ENCODE measurements at regions not wholly inside any gene's neighbourhood (a gene's known extent, or its start where the extent isn't known, plus 50 kb on each side); places are given as distances from the start of the nearest gene placed in this dataset.

DNA sequence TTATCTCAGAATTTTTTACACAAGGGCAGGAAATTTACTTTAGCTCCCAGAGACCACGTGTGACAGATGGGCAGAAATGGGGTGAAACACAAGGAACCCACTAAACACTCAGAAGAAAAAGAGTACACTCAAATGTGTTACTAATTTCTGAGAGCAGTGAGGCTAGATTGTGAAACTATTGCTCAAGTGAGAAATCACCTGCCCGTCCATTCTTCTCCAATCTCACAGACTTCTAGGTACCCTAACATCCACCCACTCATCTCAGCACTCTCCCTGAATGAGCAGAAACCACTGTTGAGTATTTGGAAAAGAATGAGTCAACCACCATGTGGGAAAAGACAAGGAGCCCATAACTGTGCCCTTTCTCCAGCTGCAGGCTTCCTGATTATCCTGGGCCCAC lies 293.0 kb upstream of the CDH2 start:
- WGBS (ENCODE audit: extremely low coverage, insufficient read length, low lambda C conversion rate) = no CpG with 5 or more reads among the region's 2 CpGs
- H2BK120ac ChIP-seq (ENCODE audit: low read depth, low read length, poor library complexity, severe bottlenecking) = no peak overlapping the region
- no peak overlapping the region for H3K27ac ChIP-seq (ENCODE audit: insufficient read length, low read depth, low read length)
- no peaks in the 10 kb centered on the region for H3K79me2 ChIP-seq (ENCODE audit: insufficient read depth, low read length)
- no peak overlapping the region for H2BK15ac ChIP-seq (ENCODE audit: low read depth, low read length)
- H3K4me3 Mint-ChIP-seq = no peak overlapping the region
- H3K23ac ChIP-seq (ENCODE audit: insufficient read length, low read depth, low read length) = no peak overlapping the region
- no peak overlapping the region for H3K27ac Mint-ChIP-seq
- H3K36me3 Mint-ChIP-seq (ENCODE audit: insufficient read depth in 1 of 3, low read depth in 3 of 3) = peaks cover 4 to 21% (median 5%) of the 10 kb centered on the region in 3 experiments
- no peak overlapping the region for H4K5ac ChIP-seq (ENCODE audit: insufficient read length, low read depth, low read length)
- no peak overlapping the region for H3T11ph ChIP-seq (ENCODE audit: low read length)
- no peaks in the 10 kb centered on the region for H3K23me2 ChIP-seq (ENCODE audit: insufficient read length, low read depth, low read length, poor library complexity, severe bottlenecking)
- no peaks in the 10 kb centered on the region for H4K20me1 ChIP-seq (ENCODE audit: control insufficient read depth, insufficient read depth, insufficient read length)
- no peak overlapping the region for H3K18ac ChIP-seq (ENCODE audit: insufficient read length, low read depth, low read length)
- H2AFZ ChIP-seq (ENCODE audit: low read length) = no peak overlapping the region
- no peak overlapping the region for H3K4me2 ChIP-seq (ENCODE audit: insufficient read depth, insufficient read length, low read length)
- H3K4me1 Mint-ChIP-seq = no peaks in the 10 kb centered on the region; a peak in 1 of 4 replicates
- no peak overlapping the region for H2BK20ac ChIP-seq (ENCODE audit: low read depth, low read length, poor library complexity, severe bottlenecking)
- H3K9me3 ChIP-seq (ENCODE audit: control insufficient read depth, low read depth, low read length) = no peaks in the 10 kb centered on the region
- H3K56ac ChIP-seq (ENCODE audit: insufficient read length, low read depth, low read length) = no peak overlapping the region
- H4K91ac ChIP-seq (ENCODE audit: insufficient read length, low read depth, low read length) = no peak overlapping the region
- DNase-seq = no peak
- H3K27me3 ChIP-seq (ENCODE audit: insufficient read depth, low read length) = no peaks in the 10 kb centered on the region
- H4K8ac ChIP-seq (replicated peaks; ENCODE audit: insufficient read length, low read depth, low read length) = no peak overlapping the region
- TF ChIP-seq, protein P1, sequence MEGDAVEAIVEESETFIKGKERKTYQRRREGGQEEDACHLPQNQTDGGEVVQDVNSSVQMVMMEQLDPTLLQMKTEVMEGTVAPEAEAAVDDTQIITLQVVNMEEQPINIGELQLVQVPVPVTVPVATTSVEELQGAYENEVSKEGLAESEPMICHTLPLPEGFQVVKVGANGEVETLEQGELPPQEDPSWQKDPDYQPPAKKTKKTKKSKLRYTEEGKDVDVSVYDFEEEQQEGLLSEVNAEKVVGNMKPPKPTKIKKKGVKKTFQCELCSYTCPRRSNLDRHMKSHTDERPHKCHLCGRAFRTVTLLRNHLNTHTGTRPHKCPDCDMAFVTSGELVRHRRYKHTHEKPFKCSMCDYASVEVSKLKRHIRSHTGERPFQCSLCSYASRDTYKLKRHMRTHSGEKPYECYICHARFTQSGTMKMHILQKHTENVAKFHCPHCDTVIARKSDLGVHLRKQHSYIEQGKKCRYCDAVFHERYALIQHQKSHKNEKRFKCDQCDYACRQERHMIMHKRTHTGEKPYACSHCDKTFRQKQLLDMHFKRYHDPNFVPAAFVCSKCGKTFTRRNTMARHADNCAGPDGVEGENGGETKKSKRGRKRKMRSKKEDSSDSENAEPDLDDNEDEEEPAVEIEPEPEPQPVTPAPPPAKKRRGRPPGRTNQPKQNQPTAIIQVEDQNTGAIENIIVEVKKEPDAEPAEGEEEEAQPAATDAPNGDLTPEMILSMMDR (conservative IDR thresholded peaks at IDR 0.05) = no peak
- peaks cover 15 to 16% of the 10 kb centered on the region in 2 experiments for H3K9me3 Mint-ChIP-seq
- H3K14ac ChIP-seq (ENCODE audit: insufficient read depth, low read length) = no peak overlapping the region
- H2AK5ac ChIP-seq (ENCODE audit: insufficient read length, low read length) = no peak overlapping the region
- no peak overlapping the region for H3K9ac ChIP-seq (ENCODE audit: extremely low read depth, insufficient read length, low read length)
- H2BK12ac ChIP-seq (ENCODE audit: insufficient read length, low read depth, low read length) = no peak overlapping the region
- no peaks in the 10 kb centered on the region for H3K4me1 ChIP-seq (ENCODE audit: insufficient read depth, low read length)
- no peak overlapping the region for H2BK5ac ChIP-seq (ENCODE audit: insufficient read length, low read length)
- H3K4ac ChIP-seq (ENCODE audit: low read depth, low read length) = no peak overlapping the region
- no peaks in the 10 kb centered on the region for H3K79me1 ChIP-seq (ENCODE audit: insufficient read depth, low read depth, low read length, poor library complexity, severe bottlenecking)
- peaks cover 2% of the 10 kb centered on the region; the same call in 1 of the 2 replicates for H3K27me3 Mint-ChIP-seq (ENCODE audit: low read depth)
